Neutrophil (primary cell): ENCODE measurements at regions not wholly inside any gene's neighbourhood (a gene's known extent, or its start where the extent isn't known, plus 50 kb on each side); places are given as distances from the start of the nearest gene placed in this dataset.

ENCODE experiments used
- H3K27ac ChIP-seq: fragments of 200-600 bp; sonication (generic); 2 replicates; pipeline ENCODE4 v1.5.1; 2016; ENCODE audit warnings: mild to moderate bottlenecking, moderate library complexity
- H3K27me3 ChIP-seq: fragments of 200-600 bp; sonication (generic); 2 replicates; pipeline ENCODE4 v1.6.0; 2016; ENCODE audit warnings: mild to moderate bottlenecking
- H3K36me3 ChIP-seq: fragments of 200-600 bp; sonication (generic); 2 replicates; pipeline ENCODE4 v1.5.1; 2017
- H3K4me1 ChIP-seq, 2 experiments: fragments of 200-600 bp in 1 of 2; sonication (generic) in 1 of 2; 1 replicate in 1 of 2; 2 replicates in 1 of 2; pipeline versions ENCODE4 v1.5.1 to v1.6.1; 2013 to 2016; ENCODE audit warnings: low read depth in 1 of 2, low read length in 1 of 2, mild to moderate bottlenecking in 1 of 2, moderate library complexity in 1 of 2; ENCODE audit not compliant: control insufficient read depth in 1 of 2, insufficient read depth in 1 of 2
- H3K4me3 ChIP-seq, 2 experiments: fragments of 200-600 bp in 1 of 2; sonication (generic) in 1 of 2; 1 replicate in 1 of 2; 2 replicates in 1 of 2; pipeline ENCODE4 v1.5.1; 2013 to 2016; ENCODE audit warnings: low read depth in 1 of 2, low read length in 1 of 2, mild to moderate bottlenecking in 1 of 2, moderate library complexity in 1 of 2
- H3K9me3 ChIP-seq: fragments of 200-600 bp; sonication (generic); 2 replicates; pipeline ENCODE4 v1.5.1; 2016
- CTCF ChIP-seq: fragments of 200-600 bp; sonication (generic); IDR thresholded peaks from 2 replicates; pipeline ENCODE4 v1.5.1; 2016; ENCODE audit warnings: antibody characterized with exemption

GRCh38 chr4:36716874-36717273 is 435.5 kb downstream of the DTHD1 start:
- H3K36me3 ChIP-seq: no peaks in the 10 kb centered on the region
- H3K9me3 ChIP-seq: no peaks in the 10 kb centered on the region
- H3K4me3 ChIP-seq: no peak overlapping the region
- no peak overlapping the region for H3K27ac ChIP-seq
- TF ChIP-seq CTCF: no peak
- no peaks in the 10 kb centered on the region for H3K27me3 ChIP-seq
- H3K4me1 ChIP-seq: no peaks in the 10 kb centered on the region

DNA sequence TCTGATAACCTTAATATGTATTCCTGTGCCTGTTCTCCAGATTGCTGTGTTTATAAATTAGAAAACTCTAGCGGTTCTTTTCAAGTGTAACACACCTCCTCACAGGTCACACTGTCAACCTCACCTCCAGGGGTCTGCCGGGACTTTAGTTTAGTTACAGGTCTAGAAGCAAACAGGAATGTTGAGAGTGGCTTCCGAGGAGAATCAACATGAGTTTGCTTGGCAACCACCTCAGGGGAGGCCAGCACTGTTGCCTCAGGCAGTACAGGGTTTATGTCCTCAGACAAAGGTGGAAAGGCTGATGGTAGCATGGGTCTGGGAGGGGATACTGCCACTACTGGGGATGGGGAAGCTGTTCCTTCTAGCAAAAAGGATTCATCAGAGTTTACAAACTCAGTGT is 438.0 kb downstream of the DTHD1 start:
- no peak for TF ChIP-seq CTCF

DNA sequence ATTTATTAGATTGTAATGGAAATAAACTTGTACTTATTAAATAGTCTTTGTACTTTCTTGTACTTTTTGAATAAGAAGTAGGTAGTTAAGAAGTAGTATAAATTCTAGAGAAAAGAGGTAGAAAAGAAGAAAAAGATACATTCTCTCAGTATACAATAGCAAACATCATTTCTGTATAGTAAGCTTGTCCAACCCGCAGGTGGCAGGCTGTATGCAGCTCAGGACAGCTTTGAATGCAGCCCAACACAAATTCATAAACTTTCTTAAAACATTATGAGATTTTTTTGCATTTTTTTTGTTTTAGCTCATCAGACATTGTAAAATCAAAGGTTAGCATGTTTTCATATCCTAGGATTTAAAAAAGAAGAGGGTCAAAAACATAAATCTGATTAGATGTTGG is 441.6 kb downstream of the DTHD1 start:
- TF ChIP-seq CTCF: no peak
- Histone ChIP-seq H3K9me3 (no peaks in the 10 kb centered on the region), H3K36me3 (no peaks in the 10 kb centered on the region), H3K4me3 (no peak overlapping the region), H3K27ac (no peak overlapping the region), H3K27me3 (no peaks in the 10 kb centered on the region), H3K4me1 (no peaks in the 10 kb centered on the region)

More for the DNA sequence above, 438.0 kb downstream of the DTHD1 start:
- Histone ChIP-seq H3K4me1 (no peaks in the 10 kb centered on the region), H3K27ac (no peak overlapping the region), H3K36me3 (no peaks in the 10 kb centered on the region), H3K27me3 (no peaks in the 10 kb centered on the region), H3K4me3 (no peak overlapping the region), H3K9me3 (no peaks in the 10 kb centered on the region)

DNA sequence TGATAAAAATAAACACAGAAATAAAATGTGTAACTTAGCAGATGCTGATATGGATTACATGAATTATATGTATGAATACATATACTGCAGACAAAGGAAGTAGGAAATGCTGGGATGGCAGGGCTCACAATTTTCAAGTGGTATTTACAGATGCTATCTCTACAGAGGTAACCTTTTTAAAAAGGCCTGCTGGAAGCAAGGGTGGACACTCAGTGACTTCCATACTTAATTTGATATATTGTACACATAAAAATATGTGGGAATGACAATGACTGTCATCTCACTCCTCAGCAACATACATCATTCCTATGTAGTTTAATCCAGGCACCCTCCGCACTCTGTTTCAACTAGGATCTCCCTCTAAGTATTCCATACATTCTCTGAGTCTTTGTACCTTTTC is 452.9 kb downstream of the DTHD1 start:
- no peaks in the 10 kb centered on the region for H3K27me3 ChIP-seq
- H3K4me1 ChIP-seq: no peaks in the 10 kb centered on the region
- H3K9me3 ChIP-seq: no peaks in the 10 kb centered on the region
- TF ChIP-seq CTCF: no peak
- no peak overlapping the region for H3K27ac ChIP-seq
- no peak overlapping the region for H3K4me3 ChIP-seq
- no peaks in the 10 kb centered on the region for H3K36me3 ChIP-seq

DNA sequence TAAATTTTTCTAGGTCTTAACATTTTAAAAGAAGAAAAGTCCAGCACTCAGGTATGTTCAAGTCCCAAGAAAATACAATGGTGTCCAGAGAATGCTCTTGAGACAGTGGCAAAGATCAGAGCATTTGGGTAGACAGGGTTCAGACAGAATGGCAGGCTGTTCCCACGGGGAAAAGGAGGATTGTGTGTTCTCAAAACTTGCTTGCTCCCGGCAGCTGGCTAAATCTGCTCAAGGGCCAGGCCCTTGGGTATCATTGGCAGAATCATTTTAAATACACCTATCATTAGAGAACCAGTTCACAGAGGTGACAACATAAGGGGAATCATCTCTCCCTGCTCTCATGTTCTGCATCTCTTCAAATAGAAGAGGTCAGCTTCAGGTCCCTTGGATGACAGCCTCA is 456.3 kb downstream of the DTHD1 start:
- Histone ChIP-seq H3K4me1 (no peaks in the 10 kb centered on the region), H3K36me3 (no peaks in the 10 kb centered on the region), H3K27ac (no peak overlapping the region), H3K27me3 (no peaks in the 10 kb centered on the region), H3K9me3 (no peaks in the 10 kb centered on the region), H3K4me3 (no peak overlapping the region)
- no peak for TF ChIP-seq CTCF

- no peak overlapping the region for H3K4me3 ChIP-seq
- no peak overlapping the region for H3K27ac ChIP-seq
- TF ChIP-seq CTCF: no peak
These were observed 459.4 kb downstream of the DTHD1 start for GRCh38 chr4:36740796-36741310.

More at GRCh38 chr4:36740796-36741310, 459.4 kb downstream of the DTHD1 start:
- Histone ChIP-seq H3K9me3 (no peaks in the 10 kb centered on the region), H3K27me3 (no peaks in the 10 kb centered on the region), H3K36me3 (no peaks in the 10 kb centered on the region), H3K4me1 (no peaks in the 10 kb centered on the region)
